Keratinocyte (primary cell): ENCODE measurements at regions not wholly inside any gene's neighbourhood (a gene's known extent, or its start where the extent isn't known, plus 50 kb on each side); places are given as distances from the start of the nearest gene placed in this dataset.

Experiments used
- DNase-seq: peaks from one replicate; pipeline ENCODE4 v3.0.0-alpha.2; 2011; ENCODE audit warnings: low read depth, missing footprints, low spot score
- FAIRE-seq: peaks from 2 replicates; lab custom pipeline; 2011; peaks lifted over from hg19 to GRCh38; lab: Jason Lieb, UNC
- H2AFZ ChIP-seq: 2 replicates; pipeline ENCODE4 v1.6.0; 2012; ENCODE audit warnings: low read length, control low read depth, inconsistent platforms; ENCODE audit not compliant: control insufficient read depth
- H3K27ac ChIP-seq: 2 replicates; pipeline ENCODE4 v1.5.1; 2011; ENCODE audit warnings: low read length; ENCODE audit not compliant: control insufficient read depth, insufficient read depth
- H3K27me3 ChIP-seq: 3 replicates; pipeline ENCODE4 v1.6.0; 2011; ENCODE audit warnings: low read length; ENCODE audit not compliant: control insufficient read depth, insufficient read depth; ENCODE audit errors: extremely low read depth
- H3K36me3 ChIP-seq, 2 experiments: 2 replicates in 1 of 2; 3 replicates in 1 of 2; pipeline ENCODE4 v1.5.1; 2011; ENCODE audit warnings: low read length in 2 of 2, mild to moderate bottlenecking in 1 of 2; ENCODE audit not compliant: control insufficient read depth in 2 of 2, insufficient read depth in 2 of 2; ENCODE audit errors: extremely low read depth in 1 of 2
- H3K4me1 ChIP-seq: 3 replicates; pipeline ENCODE4 v1.5.1; 2011; ENCODE audit warnings: low read length; ENCODE audit not compliant: control insufficient read depth, insufficient read depth; ENCODE audit errors: extremely low read depth
- H3K4me2 ChIP-seq: 3 replicates; pipeline ENCODE4 v1.6.0; 2011; ENCODE audit warnings: low read depth, low read length; ENCODE audit not compliant: control insufficient read depth, insufficient read depth; ENCODE audit errors: extremely low read depth
- H3K4me3 ChIP-seq, 3 experiments: fragments of 200-600 bp in 1 of 3; sonication (generic) in 1 of 3; 2 replicates in 2 of 3; 3 replicates in 1 of 3; pipeline ENCODE4 v1.5.1; 2011 to 2016; ENCODE audit warnings: low read length in 3 of 3, mild to moderate bottlenecking in 3 of 3, control low read depth in 2 of 3, inconsistent platforms in 1 of 3, low read depth in 1 of 3, mixed read lengths in 1 of 3, mixed run types in 1 of 3, moderate library complexity in 1 of 3; ENCODE audit not compliant: control insufficient read depth in 2 of 3, insufficient read depth in 2 of 3; ENCODE audit errors: extremely low read depth in 1 of 3
- H3K79me2 ChIP-seq: 2 replicates; pipeline ENCODE4 v1.6.0; 2012; ENCODE audit warnings: low read length; ENCODE audit not compliant: control insufficient read depth, insufficient read depth
- H3K9ac ChIP-seq: 3 replicates; pipeline ENCODE4 v1.6.0; 2011; ENCODE audit warnings: low read length; ENCODE audit not compliant: control insufficient read depth, insufficient read depth; ENCODE audit errors: extremely low read depth
- H3K9me1 ChIP-seq: 3 replicates; pipeline ENCODE4 v1.6.0; 2011; ENCODE audit warnings: low read length; ENCODE audit not compliant: control insufficient read depth, insufficient read depth; ENCODE audit errors: extremely low read depth
- H3K9me3 ChIP-seq: 2 replicates; pipeline ENCODE4 v1.5.1; 2012; ENCODE audit warnings: low read depth, low read length; ENCODE audit not compliant: control insufficient read depth
- H4K20me1 ChIP-seq: 3 replicates; pipeline ENCODE4 v1.6.0; 2011; ENCODE audit warnings: low read length; ENCODE audit not compliant: control insufficient read depth, insufficient read depth; ENCODE audit errors: extremely low read depth
- EZH2 ChIP-seq: IDR thresholded peaks from one replicate; pipeline ENCODE4 v1.6.1; 2012; ENCODE audit warnings: inconsistent platforms, mild to moderate bottlenecking, low read length, moderate library complexity
- dilution Hi-C: fragments of 300-500 bp; cut with MboI; formaldehyde crosslinking; loops from one replicate; pipeline ENCODE4 v1.7.0; 2020; ENCODE audit warnings: low sequenced_read_pairs; ENCODE audit not compliant: extremely low pct_ligation_motif_present
- TF ChIP-seq, protein P1 (sequence below), 3 experiments: IDR thresholded peaks in 1 of 3; conservative IDR thresholded peaks in 1 of 3; optimal IDR thresholded peaks in 1 of 3; 2 replicates in 2 of 3; 3 replicates in 1 of 3; pipeline versions ENCODE3 to v1.5.1; 2011; ENCODE audit warnings: low read length in 3 of 3, mild to moderate bottlenecking in 3 of 3, moderate library complexity in 2 of 3, control low read depth in 1 of 3, inconsistent platforms in 1 of 3; ENCODE audit not compliant: insufficient read depth in 2 of 3; ENCODE audit errors: extremely low read depth in 1 of 3

DNA sequence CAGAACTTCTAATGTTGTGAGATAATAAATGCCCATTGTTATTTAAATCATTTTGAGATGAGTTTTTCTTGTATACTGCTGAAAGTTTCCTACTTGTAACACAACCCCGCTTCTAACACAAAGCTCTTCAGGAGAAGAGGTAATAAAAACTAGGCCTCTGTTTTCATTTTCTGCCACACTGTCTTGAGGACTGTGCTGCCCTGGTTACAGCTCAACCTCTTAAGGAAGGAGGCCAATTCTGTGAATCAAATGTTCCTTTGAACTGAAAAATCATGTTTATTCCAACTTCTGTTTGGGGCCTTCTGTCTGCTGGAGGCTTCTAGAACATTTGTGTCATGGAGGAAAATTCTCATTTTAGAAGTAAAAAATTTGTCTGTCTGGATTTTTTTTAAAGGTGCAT lies 100.3 kb downstream of the LRIG3 start:
- H3K36me3 ChIP-seq = no peaks in the 10 kb centered on the region
- TF ChIP-seq, protein P1, sequence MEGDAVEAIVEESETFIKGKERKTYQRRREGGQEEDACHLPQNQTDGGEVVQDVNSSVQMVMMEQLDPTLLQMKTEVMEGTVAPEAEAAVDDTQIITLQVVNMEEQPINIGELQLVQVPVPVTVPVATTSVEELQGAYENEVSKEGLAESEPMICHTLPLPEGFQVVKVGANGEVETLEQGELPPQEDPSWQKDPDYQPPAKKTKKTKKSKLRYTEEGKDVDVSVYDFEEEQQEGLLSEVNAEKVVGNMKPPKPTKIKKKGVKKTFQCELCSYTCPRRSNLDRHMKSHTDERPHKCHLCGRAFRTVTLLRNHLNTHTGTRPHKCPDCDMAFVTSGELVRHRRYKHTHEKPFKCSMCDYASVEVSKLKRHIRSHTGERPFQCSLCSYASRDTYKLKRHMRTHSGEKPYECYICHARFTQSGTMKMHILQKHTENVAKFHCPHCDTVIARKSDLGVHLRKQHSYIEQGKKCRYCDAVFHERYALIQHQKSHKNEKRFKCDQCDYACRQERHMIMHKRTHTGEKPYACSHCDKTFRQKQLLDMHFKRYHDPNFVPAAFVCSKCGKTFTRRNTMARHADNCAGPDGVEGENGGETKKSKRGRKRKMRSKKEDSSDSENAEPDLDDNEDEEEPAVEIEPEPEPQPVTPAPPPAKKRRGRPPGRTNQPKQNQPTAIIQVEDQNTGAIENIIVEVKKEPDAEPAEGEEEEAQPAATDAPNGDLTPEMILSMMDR (optimal IDR thresholded peaks at IDR 0.05 in 1 of 3, IDR thresholded peaks at IDR 0.05 in 1 of 3, conservative IDR thresholded peaks at IDR 0.05 in 1 of 3; ENCODE audit: extremely low read depth in 1 of 3, insufficient read depth in 2 of 3, low read length in 3 of 3) = no peak
- TF ChIP-seq EZH2 = no peak
- H4K20me1 ChIP-seq = no peaks in the 10 kb centered on the region
- no peaks in the 10 kb centered on the region for H3K9me3 ChIP-seq
- H3K27me3 ChIP-seq = no peaks in the 10 kb centered on the region
- H3K4me2 ChIP-seq = no peak overlapping the region
- no peak overlapping the region for H3K27ac ChIP-seq
- no peak overlapping the region for H2AFZ ChIP-seq
- dilution Hi-C loops = no loop called here
- no peak overlapping the region for H3K9ac ChIP-seq
- no peak for DNase-seq
- H3K4me1 ChIP-seq = no peaks in the 10 kb centered on the region
- no peaks in the 10 kb centered on the region for H3K79me2 ChIP-seq
- FAIRE-seq = no peak
- no peaks in the 10 kb centered on the region for H3K9me1 ChIP-seq
- H3K4me3 ChIP-seq = no peak overlapping the region
